CD4-positive, CD25-positive, alpha-beta regulatory T cell (primary cell): ENCODE measurements at regions not wholly inside any gene's neighbourhood (a gene's known extent, or its start where the extent isn't known, plus 50 kb on each side); places are given as distances from the start of the nearest gene placed in this dataset.
"Not testable (repeated sequence)": the region's sequence is repeated elsewhere in the genome, so short reads cannot be mapped to it uniquely, and the experiment has no call there.

Source experiments
- ATAC-seq, 2 donors: fragments of 150-1000 bp; cut with Tn5 transposase; one replicate each; pipeline ENCODE4 v1.10.0; 2021; ENCODE audit warnings: low read depth in 2 of 2, moderate number of reproducible peaks in 2 of 2, moderate library complexity in 1 of 2
- DNase-seq, 3 donors: peaks; one replicate each; pipeline versions ENCODE4 v3.0.0 to v3.0.0-alpha.2; 2012 to 2022; ENCODE audit warnings: mixed read lengths in 1 of 3
- H3K27ac ChIP-seq: one replicate; pipeline ENCODE4 v1.7.0; 2013; ENCODE audit warnings: mild to moderate bottlenecking, low read length; ENCODE audit not compliant: insufficient read depth, poor library complexity, severe bottlenecking
- H3K27me3 ChIP-seq: one replicate; pipeline ENCODE4 v1.7.0; 2013; ENCODE audit warnings: low read length; ENCODE audit not compliant: control insufficient read depth, insufficient read depth
- H3K36me3 ChIP-seq: one replicate; pipeline ENCODE4 v1.7.0; 2013; ENCODE audit warnings: mild to moderate bottlenecking, low read length, moderate library complexity; ENCODE audit not compliant: control insufficient read depth, insufficient read depth
- H3K4me1 ChIP-seq: 2 replicates; pipeline ENCODE4 v1.7.0; 2013; ENCODE audit warnings: mild to moderate bottlenecking, low read length; ENCODE audit not compliant: insufficient read depth, control insufficient read depth, poor library complexity, severe bottlenecking
- H3K4me3 ChIP-seq: one replicate; pipeline ENCODE4 v1.7.0; 2013; ENCODE audit warnings: low read depth, mild to moderate bottlenecking, low read length, moderate library complexity
- H3K9me3 ChIP-seq, 2 experiments: 1 replicate in 1 of 2; 2 replicates in 1 of 2; pipeline ENCODE4 v1.7.0; 2013; ENCODE audit warnings: low read length in 2 of 2, mild to moderate bottlenecking in 1 of 2, moderate library complexity in 1 of 2; ENCODE audit not compliant: control insufficient read depth in 2 of 2
- H3K27ac Mint-ChIP-seq, 3 donors: one replicate each; pipeline ENCODE4 v1.8.0; 2020 to 2022; ENCODE audit warnings: mild to moderate bottlenecking in 3 of 3, mixed read lengths in 3 of 3, moderate library complexity in 2 of 3
- H3K27me3 Mint-ChIP-seq: one replicate; pipeline ENCODE4 v1.8.0; 2022; ENCODE audit warnings: mild to moderate bottlenecking, mixed read lengths
- H3K36me3 Mint-ChIP-seq: one replicate; pipeline ENCODE4 v1.8.0; 2020; ENCODE audit warnings: mixed read lengths
- H3K4me1 Mint-ChIP-seq, 4 donors: one replicate each; pipeline ENCODE4 v1.8.0; 2020 to 2022; ENCODE audit warnings: mixed read lengths in 4 of 4, mild to moderate bottlenecking in 1 of 4
- H3K4me3 Mint-ChIP-seq, 4 donors: one replicate each; pipeline ENCODE4 v1.8.0; 2020 to 2022; ENCODE audit warnings: mild to moderate bottlenecking in 4 of 4, mixed read lengths in 4 of 4, moderate library complexity in 3 of 4
- H3K9me3 Mint-ChIP-seq, 7 donors: one replicate each; pipeline ENCODE4 v1.8.0; 2020 to 2022; ENCODE audit warnings: mixed read lengths in 7 of 7, mild to moderate bottlenecking in 3 of 7, moderate library complexity in 2 of 7

DNA sequence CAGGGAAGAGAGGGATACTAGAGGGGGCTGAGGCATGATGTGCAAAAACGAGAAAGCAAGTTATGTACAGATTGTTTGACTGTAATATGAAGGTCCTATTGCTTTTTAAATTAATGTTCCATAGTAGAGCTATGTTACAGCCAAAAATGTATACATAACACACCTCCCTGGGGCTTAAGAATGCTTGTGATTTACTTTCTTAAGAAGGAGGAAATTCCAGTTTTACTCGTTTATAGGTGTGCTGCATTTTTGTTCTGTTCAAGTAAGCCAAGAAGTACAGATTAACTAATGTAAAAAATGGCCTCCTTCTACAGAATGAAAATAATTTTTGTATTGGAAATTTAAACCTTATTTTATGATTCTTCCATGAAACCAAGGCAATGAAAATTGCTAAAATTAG, 614.4 kb upstream of the NR3C2 start:
- Histone ChIP-seq H3K4me3 (no peak overlapping the region), H3K27me3 (no peaks in the 10 kb centered on the region), H3K27ac (no peak overlapping the region), H3K4me1 (no peaks in the 10 kb centered on the region), H3K9me3 (no peaks in the 10 kb centered on the region), H3K36me3 (no peaks in the 10 kb centered on the region)
- no peak for ATAC-seq
- H3K9me3 Mint-ChIP-seq, result no peaks in the 10 kb centered on the region
- DNase-seq, result no peak
- no peak overlapping the region for H3K27ac Mint-ChIP-seq
- no peak overlapping the region for H3K4me3 Mint-ChIP-seq
- no peaks in the 10 kb centered on the region for H3K4me1 Mint-ChIP-seq
- no peaks in the 10 kb centered on the region for H3K27me3 Mint-ChIP-seq
- H3K36me3 Mint-ChIP-seq, result no peaks in the 10 kb centered on the region

DNA sequence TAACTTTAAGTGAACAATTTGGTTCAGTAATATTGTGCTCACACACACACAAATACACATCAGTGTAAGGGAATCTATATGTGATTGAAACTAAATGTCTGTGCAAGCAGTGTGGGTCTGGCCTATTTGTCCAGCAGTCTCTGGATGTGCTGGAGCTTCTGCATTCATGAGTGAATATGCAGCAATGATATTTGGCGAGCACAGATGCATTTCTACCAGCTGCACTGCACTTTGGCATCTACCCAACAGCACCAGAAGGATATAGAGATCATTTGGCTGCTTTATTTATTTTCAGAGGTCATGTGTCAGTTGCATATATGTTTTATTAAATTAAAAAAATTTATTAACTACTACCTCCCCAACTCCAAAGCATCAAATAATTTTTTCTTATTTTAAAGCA, 613.4 kb upstream of the NR3C2 start:
- no peaks in the 10 kb centered on the region for H3K27me3 Mint-ChIP-seq
- no peak overlapping the region for H3K4me3 ChIP-seq
- H3K36me3 Mint-ChIP-seq, result no peaks in the 10 kb centered on the region
- H3K4me1 ChIP-seq, result no peaks in the 10 kb centered on the region
- no peak for DNase-seq
- peaks cover 0 to 2% (median 0%) of the 10 kb centered on the region in 7 donors for H3K9me3 Mint-ChIP-seq
- no peak overlapping the region for H3K27ac ChIP-seq
- H3K9me3 ChIP-seq, result no peaks in the 10 kb centered on the region
- H3K27me3 ChIP-seq, result no peaks in the 10 kb centered on the region
- no peaks in the 10 kb centered on the region for H3K36me3 ChIP-seq
- no peak overlapping the region for H3K4me3 Mint-ChIP-seq
- ATAC-seq, result no peak
- H3K4me1 Mint-ChIP-seq, result no peaks in the 10 kb centered on the region
- H3K27ac Mint-ChIP-seq, result no peak overlapping the region

DNA sequence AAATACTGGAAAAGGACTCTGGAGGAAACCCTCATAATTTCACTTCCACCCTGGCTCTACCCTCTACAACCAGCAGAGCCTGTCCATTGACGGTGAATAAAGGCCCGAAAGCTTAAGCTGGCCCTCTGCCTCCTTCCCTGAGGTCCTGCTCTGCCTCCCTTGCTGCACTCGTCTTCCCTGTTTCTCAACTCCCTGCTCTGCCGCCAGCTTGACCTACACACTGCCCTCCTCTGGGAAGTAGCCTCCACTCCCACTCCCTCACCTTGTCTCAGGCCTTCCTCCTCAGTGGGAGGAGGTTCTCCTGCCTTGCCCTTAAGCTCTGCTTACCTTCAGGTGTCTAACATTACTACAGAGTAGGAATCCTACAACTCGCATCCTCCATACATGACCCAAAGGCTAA, 608.6 kb upstream of the NR3C2 start:
- H3K4me3 ChIP-seq, result no peak overlapping the region
- DNase-seq (no peak), ATAC-seq (no peak)
- no peaks in the 10 kb centered on the region for H3K36me3 ChIP-seq
- no peak overlapping the region for H3K27ac ChIP-seq
- no peaks in the 10 kb centered on the region for H3K36me3 Mint-ChIP-seq
- H3K9me3 ChIP-seq, result no peaks in the 10 kb centered on the region
- H3K9me3 Mint-ChIP-seq, result peaks cover 0 to 3% (median 0%) of the 10 kb centered on the region in 7 donors
- no peak overlapping the region for H3K27ac Mint-ChIP-seq
- H3K4me3 Mint-ChIP-seq, result no peak overlapping the region
- no peaks in the 10 kb centered on the region for H3K27me3 ChIP-seq
- H3K4me1 Mint-ChIP-seq, result no peaks in the 10 kb centered on the region
- no peaks in the 10 kb centered on the region for H3K4me1 ChIP-seq
- H3K27me3 Mint-ChIP-seq, result no peaks in the 10 kb centered on the region

DNA sequence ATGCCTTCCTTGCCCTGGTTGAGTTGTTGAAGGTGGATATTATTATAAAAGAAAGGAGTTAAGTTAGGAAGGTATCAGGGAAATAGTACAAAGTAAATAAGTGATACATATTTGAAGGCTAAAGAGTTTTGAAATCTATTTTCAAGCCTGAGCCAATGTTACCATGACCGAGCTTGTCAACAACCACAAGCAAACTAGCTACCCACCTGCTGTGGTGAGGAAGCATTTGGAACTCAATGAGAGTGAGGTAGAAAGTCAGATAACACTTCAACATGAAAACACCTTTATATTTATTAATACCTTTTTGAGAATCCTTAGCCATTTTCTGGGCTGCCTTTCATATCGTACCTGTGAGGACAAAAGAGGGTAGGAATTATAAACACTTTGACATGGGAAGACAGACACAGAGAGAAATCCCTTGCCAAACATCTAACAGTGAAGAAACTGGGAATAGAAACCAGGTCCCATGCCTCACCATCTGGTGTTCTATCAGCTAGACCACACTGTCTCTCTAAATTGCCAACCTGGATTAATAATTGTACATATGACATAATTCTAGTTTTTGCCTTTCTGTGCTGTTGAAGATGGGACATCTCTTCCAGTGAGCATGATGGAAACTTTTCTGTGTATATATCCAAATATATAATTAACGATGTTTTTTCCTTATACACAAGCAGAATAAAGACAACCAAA, 606.4 kb upstream of the NR3C2 start:
- DNase-seq (no peak), ATAC-seq (no peak)
- no peaks in the 10 kb centered on the region for H3K36me3 ChIP-seq
- H3K27me3 ChIP-seq, result no peaks in the 10 kb centered on the region
- Mint-ChIP-seq H3K27me3 (no peaks in the 10 kb centered on the region), H3K27ac (no peak overlapping the region), H3K4me1 (no peaks in the 10 kb centered on the region), H3K9me3 (peaks cover 0 to 4% (median 0%) of the 10 kb centered on the region in 7 donors), H3K4me3 (no peak overlapping the region), H3K36me3 (no peaks in the 10 kb centered on the region)
- H3K4me3 ChIP-seq, result no peak overlapping the region
- H3K27ac ChIP-seq, result no peak overlapping the region
- no peaks in the 10 kb centered on the region for H3K9me3 ChIP-seq
- H3K4me1 ChIP-seq, result no peaks in the 10 kb centered on the region

DNA sequence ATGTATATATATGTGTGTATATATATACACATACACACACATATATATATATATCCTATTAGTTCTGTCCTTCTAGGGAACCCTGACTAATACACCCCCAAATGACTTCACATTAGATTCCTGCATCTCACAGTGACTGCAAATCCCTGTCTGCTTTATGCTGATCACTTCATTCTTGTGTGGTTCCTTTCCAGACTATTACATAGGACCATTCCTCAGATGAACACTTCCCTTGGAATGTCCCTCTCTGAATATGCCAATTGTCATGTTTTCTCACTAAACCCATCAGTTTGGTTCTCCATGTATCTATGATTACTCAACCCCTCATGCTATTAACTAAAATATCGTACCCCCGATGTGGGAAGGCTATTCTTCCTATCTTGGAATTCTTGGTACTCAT, 605.2 kb upstream of the NR3C2 start:
- H3K4me1 ChIP-seq, result no peaks in the 10 kb centered on the region
- Mint-ChIP-seq H3K27me3 (no peaks in the 10 kb centered on the region), H3K4me1 (no peaks in the 10 kb centered on the region), H3K27ac (no peak overlapping the region), H3K9me3 (peaks cover 0 to 4% (median 1%) of the 10 kb centered on the region in 7 donors), H3K4me3 (no peak overlapping the region), H3K36me3 (no peaks in the 10 kb centered on the region)
- DNase-seq, result no peak
- no peak overlapping the region for H3K4me3 ChIP-seq
- no peak for ATAC-seq
- no peak overlapping the region for H3K27ac ChIP-seq
- no peaks in the 10 kb centered on the region for H3K27me3 ChIP-seq
- H3K9me3 ChIP-seq, result no peaks in the 10 kb centered on the region
- no peaks in the 10 kb centered on the region for H3K36me3 ChIP-seq

DNA sequence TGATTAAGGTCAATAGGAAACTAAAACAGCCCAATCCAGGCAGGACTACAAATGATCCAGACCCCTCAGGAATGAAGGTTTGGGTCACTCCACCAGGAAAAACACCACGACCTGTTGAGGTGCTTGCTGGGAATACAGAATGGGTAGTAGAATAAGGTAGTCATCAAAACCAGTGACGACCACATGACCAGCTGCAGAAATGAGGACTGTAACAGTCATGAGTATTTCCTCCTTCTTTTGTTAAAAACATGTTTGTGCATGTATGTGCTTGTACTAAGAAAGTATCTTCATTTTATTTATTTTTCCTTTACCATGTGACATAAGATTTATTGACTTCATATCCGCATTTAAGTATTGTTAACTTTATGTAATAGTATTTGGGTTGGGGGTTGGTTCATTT, 603.5 kb upstream of the NR3C2 start:
- ATAC-seq (no peak), DNase-seq (no peak)
- Histone ChIP-seq H3K4me3 (no peak overlapping the region), H3K27me3 (no peaks in the 10 kb centered on the region), H3K4me1 (no peaks in the 10 kb centered on the region), H3K9me3 (no peaks in the 10 kb centered on the region), H3K36me3 (no peaks in the 10 kb centered on the region), H3K27ac (no peak overlapping the region)
- Mint-ChIP-seq H3K27me3 (no peaks in the 10 kb centered on the region), H3K36me3 (no peaks in the 10 kb centered on the region), H3K4me3 (no peak overlapping the region), H3K27ac (no peak overlapping the region), H3K9me3 (peaks cover 0 to 4% (median 2%) of the 10 kb centered on the region in 7 donors), H3K4me1 (no peaks in the 10 kb centered on the region)

DNA sequence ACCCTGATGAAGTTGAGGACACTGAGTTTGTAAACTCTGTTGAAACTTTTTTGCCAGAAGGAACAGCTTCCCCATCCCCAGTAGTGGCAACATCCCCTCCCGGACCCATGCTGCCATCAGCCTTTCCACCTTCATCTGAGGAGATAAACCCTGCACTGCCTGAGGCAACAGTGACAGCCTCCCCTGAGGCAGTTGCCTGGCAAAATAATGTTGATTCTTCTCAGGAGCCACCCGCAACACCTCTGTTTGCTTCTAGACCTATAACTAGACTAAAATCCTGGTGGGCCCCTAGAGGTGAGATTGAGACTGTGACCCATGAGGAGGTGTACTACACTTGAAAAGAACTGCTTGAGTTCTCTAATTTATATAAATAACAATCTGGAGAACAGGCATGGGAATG, 597.6 kb upstream of the NR3C2 start:
- not testable (repeated sequence) for H3K27me3 ChIP-seq, DNase-seq, H3K27ac ChIP-seq, H3K36me3 Mint-ChIP-seq, H3K9me3 ChIP-seq, ATAC-seq, H3K4me3 ChIP-seq, H3K4me3 Mint-ChIP-seq, H3K27ac Mint-ChIP-seq, H3K27me3 Mint-ChIP-seq, H3K4me1 Mint-ChIP-seq, H3K36me3 ChIP-seq, H3K4me1 ChIP-seq
- H3K9me3 Mint-ChIP-seq, result peaks cover 0 to 12% (median 2%) of the 10 kb centered on the region in 7 donors

DNA sequence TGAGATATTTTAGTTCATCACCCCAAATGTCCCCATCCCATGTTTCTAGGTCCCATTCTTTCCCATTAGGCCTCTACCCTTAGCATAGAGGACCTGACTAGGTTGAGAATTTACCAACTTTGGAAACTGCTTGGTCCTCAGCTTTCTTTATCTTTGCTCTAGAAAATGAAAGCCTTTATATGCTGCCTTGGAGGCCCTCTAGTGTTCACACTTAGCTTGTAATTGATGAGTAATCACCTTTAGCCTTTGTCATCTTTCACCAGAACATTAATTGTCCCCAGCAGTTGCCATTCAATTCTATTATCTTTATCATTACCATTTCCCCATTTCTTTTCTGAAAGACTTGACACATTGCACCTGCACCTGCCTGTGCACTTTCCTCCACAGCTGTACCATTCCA, 589.2 kb upstream of the NR3C2 start:
- no peaks in the 10 kb centered on the region for H3K36me3 ChIP-seq
- no peak for ATAC-seq
- Mint-ChIP-seq H3K4me1 (no peaks in the 10 kb centered on the region), H3K9me3 (peaks cover 0 to 2% (median 0%) of the 10 kb centered on the region in 7 donors), H3K27me3 (no peaks in the 10 kb centered on the region), H3K4me3 (no peak overlapping the region), H3K27ac (no peak overlapping the region), H3K36me3 (no peaks in the 10 kb centered on the region)
- H3K9me3 ChIP-seq, result no peaks in the 10 kb centered on the region
- H3K4me1 ChIP-seq, result no peaks in the 10 kb centered on the region
- no peak overlapping the region for H3K4me3 ChIP-seq
- peak in 1 of 3 donors; percentile 3 for DNase-seq
- H3K27ac ChIP-seq, result no peak overlapping the region
- H3K27me3 ChIP-seq, result no peaks in the 10 kb centered on the region
